H54 (cell line): ENCODE measurements at regions not wholly inside any gene's neighbourhood (a gene's known extent, or its start where the extent isn't known, plus 50 kb on each side); places are given as distances from the start of the nearest gene placed in this dataset.

ENCODE experiments used
- DNase-seq: peaks from one replicate; pipeline ENCODE4 v3.0.0; 2011; ENCODE audit warnings: low spot score, mixed read lengths; ENCODE audit not compliant: insufficient read length
- FAIRE-seq: peaks from 3 replicates; lab custom pipeline; 2011; peaks lifted over from hg19 to GRCh38; lab: Jason Lieb, UNC
- POLR2A ChIP-seq: IDR thresholded peaks from 2 replicates; pipeline ENCODE4 v1.6.1; 2011; ENCODE audit warnings: low read depth, mild to moderate bottlenecking, low read length

DNA sequence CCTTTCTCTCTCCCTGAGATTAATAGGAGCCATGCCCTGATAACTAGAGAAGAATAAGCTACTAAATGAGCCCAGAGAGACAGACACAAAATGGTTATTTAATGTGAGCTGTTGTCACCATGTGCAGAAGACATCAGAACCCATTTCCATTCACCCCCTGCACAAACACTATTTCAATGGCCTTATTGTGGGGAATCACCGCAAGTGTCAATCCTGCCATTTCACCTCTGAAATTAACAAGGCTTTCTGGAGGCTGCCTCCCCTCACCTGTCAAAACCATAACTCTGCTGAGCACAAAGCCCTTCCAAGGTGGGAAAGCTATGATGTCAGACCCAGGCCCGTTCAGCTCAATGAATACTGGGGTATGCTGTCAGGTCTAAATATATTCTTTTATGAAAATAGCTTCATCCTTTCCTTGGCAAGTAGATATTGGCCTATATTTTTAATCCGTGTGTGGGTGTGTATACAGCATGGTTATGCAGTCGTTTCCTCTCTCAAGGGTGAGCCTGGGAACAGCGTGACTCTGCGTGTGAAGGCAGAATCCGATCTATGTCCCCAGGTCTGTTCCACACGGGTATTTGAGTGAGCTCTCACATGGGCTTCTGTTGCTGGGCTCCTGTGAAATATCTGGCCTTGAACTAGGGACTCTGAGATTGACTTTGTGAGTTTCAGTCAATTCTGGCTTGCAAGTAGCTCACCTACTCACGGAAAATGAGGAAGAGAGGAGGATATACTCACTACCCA is 266.3 kb downstream of the FBXW7 start:
- no peak for TF ChIP-seq POLR2A
- DNase-seq (no peak), FAIRE-seq (no peak)

DNA sequence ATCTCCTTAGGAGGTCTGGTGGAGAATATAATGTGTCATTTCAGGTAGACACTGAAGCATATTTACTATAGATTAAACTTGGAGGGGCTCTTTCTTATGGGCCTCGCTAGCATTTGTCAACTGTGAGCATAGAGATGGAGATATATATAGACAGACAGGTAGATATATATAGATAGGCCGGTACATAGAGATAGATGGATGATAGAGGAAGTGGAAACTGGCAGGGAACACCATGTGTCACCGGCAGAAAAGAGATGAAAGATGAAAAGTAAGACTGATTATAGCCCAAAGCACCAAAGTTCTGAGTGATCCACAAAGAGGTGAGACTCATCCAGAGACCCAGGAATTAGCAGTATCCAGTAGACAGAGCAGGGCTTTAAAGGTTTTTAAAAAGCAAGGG is 268.1 kb downstream of the FBXW7 start:
- TF ChIP-seq POLR2A, result no peak
- no peak for DNase-seq
- no peak for FAIRE-seq

DNA sequence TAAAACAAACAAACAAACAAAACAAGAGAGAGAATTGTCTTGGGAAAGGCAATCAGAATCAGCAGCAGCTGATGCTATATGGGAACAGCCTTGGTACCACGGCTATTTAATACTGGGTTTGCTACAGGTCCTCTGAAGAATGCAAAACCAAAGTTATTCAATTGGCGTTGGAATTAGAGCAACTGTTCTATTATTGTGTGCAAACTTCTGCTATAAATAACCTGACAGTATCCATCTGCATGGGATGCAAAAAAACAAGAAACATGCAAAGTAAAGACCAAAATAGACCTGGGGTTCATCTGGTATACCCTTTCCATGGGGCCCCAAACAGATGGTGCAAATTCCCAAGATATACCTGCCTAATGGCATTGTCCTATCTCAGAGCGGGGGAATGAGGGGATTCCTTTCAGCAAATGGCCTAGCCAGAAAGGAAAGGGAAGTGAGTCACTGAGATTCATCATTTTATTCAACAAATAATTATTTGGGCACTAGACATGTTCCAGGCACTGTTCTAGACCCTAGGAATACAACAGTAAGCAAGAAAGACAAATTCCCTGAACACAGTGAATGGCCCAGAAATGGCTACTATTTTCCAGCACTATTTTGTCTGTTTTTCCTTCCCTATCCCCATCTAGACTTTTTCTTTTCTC is 268.9 kb downstream of the FBXW7 start:
- no peak for FAIRE-seq
- no peak for DNase-seq
- TF ChIP-seq POLR2A, result no peak

DNA sequence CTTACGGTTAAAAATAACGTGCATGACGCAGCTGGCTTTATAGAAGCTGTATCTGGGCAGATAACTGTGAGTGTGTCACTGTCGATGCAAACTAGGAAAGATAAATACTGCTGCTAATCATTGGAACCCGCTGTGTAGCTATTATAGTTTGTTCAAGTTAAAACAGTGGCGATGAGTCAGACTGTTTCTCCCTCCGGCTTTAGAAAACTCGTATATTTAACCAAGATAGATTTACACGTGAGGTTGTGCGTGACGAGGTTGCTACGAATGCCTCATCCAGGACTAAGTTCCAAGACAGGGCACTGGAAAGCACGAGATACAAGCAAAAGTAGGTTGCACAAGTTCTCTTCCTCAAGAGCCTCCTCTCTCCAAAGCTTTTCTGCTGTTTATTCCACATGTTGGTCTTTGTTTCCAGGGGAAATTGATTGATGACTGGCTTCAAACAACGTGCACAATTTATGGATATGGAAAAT is 270.7 kb downstream of the FBXW7 start:
- no peak for TF ChIP-seq POLR2A
- FAIRE-seq, result no peak
- DNase-seq, result peak; percentile 20

DNA sequence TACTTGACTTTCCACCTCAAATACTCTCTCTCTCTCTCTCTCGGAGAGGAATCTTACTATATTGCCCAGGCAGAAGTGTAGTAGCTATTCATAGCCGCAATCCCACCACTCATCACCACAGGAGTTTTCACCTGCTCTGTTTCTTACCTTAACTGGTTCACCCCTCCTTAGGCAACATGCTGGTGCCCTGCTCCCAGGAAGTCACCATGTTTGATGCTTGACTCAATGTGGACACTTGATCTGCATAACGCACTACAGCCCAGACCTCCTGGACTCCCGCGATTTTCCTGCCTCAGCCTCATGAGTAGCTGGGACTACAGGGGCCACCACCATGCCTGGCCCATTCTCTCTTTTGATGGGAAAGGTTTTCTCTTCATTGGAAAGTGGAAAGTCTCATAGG is 271.8 kb downstream of the FBXW7 start:
- DNase-seq (no peak), FAIRE-seq (no peak)
- TF ChIP-seq POLR2A, result no peak

DNA sequence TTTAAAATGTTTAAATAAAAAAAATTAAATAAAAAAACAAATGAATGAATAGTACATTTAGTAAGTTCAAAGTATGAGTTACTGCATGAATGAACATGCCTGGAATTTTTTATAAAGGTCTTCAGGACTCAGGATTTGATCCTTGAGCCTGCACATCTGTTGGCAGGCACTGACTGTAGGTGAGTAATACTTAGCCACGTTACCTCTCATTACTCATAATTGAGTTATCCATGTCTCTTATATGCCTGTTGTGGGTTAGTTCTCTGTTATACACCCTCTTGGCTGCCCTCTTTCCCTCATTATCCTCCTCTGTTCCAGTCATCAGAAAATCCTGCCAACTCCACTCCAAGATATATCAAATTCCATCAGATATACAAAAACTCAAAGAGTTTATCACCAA is 276.0 kb downstream of the FBXW7 start:
- DNase-seq (peak; percentile 12), FAIRE-seq (peak; percentile 15)
- TF ChIP-seq POLR2A, result no peak

DNA sequence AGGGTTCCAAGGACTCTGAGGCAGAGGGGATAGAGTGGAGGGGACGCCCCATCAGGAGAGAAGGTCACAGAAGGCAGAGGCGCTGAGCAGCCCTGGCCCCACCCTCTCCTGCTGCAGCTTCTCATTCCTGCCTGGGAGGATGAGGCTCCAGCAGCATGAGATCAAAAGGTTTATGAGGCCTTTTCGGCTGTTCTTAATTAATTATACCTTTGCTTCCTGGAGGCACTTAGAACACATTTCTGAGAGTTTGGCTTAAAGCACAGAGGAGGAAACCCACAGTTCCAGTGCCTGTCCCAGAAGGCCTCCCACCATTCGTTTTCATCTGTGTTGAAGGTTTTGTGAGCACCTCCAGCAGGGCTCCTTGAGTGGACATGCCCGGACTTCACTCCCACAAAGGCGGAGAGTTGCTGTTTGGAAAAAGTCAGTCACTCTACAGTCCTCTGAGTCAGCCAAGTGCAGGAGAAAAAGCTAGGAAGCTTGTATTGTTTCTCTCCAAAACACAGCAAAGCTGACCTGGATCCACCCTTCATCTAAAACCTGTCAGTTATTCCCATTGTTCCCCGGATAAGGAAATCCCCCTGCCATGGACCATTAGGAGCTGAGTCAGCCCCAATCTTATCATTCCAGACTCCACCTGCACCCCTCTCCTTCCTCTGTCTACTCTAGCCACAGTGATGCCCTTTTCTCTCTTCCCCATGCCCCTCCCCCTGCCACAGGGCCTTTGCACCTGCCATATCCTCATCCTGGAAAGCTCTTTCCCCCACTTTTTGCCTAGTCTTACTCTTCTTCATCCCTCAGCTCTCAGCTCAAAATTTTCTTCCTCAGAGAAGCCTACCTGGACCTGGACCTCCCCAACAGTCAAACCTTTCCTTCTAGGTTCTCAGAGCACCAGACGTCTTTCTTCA is 276.8 kb downstream of the FBXW7 start:
- DNase-seq (no peak), FAIRE-seq (peak; percentile 15)
- no peak for TF ChIP-seq POLR2A

DNA sequence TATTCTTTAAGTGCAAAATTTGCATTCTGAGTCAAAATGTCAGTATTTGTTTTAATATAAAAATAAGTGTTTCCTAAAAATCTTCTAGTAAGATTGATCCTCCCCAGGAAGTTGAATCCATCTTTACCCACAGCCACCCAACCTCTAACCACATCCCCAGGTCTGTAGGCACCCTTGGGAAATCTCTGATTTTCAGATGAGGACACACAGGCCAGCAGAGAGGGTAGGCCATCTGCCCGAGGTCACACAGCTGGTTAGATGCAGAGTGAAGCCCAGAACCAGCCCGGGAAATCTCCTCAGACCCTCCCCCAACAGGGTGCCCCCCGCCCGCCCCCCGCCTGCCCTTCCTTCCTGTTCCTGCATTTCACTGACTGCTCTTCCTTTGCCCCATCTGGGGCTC is 277.5 kb downstream of the FBXW7 start:
- no peak for TF ChIP-seq POLR2A
- DNase-seq (no peak), FAIRE-seq (no peak)

DNA sequence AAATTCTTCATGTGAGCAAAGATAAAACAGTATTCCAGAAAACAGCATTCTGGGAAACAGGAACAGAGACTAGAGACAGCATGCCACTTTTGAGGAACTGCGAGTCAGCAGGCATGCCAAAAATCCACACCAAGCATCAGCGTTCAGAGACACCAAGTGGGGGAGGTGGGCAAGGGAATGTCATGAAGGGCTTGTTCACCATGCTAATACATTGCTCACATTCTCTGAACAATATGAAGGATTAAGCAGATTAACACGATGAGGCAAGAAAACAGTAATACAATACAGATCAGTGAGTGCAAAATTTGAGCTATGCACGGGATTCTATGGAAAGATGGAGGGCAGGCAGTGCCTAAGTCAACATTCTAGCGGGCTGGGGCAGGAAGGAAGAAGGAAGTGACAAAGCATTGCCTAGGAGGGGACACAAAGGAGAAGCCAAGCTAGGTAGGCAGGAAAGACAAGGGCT is 278.3 kb downstream of the FBXW7 start:
- DNase-seq (no peak), FAIRE-seq (no peak)
- no peak for TF ChIP-seq POLR2A

DNA sequence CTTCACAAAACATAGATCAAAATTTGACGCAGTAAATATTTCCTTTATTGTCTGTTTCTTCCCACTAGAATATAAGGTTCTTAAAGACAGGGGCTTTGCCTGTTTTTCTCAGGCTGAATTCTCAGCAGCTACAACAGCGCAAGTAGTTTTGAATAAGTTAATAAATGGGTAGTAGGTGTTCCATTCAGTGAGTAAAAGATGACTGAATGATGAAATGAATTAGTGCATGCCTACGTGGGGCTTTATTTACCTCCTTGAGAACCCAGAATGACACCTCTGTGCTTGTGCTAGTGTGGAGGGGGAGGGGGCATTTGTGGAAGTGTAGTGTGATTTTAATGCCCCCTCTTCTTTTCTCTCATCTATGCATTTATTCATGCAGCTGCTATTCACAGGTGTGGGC is 278.9 kb downstream of the FBXW7 start:
- TF ChIP-seq POLR2A, result no peak
- no peak for DNase-seq
- no peak for FAIRE-seq

DNA sequence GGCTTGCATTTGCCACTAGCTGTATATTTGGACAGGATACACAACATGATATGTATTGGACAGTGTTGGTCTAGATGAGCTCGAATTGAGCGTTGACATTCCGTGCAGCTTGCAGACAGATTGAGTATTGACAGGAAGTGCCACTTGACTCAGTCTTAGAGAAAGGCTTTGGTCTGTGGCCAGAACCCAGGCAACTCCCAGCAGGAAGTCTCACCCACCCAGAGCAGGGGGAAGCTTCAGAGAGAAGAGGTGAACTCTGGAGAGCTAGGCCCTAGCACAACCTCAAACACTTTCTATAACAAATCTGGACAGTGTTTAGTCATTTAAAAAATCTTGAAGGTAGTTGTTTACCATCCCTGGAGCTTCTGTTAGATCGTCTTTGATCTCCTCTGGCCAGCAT is 280.5 kb downstream of the FBXW7 start:
- DNase-seq (no peak), FAIRE-seq (no peak)
- TF ChIP-seq POLR2A, result no peak

DNA sequence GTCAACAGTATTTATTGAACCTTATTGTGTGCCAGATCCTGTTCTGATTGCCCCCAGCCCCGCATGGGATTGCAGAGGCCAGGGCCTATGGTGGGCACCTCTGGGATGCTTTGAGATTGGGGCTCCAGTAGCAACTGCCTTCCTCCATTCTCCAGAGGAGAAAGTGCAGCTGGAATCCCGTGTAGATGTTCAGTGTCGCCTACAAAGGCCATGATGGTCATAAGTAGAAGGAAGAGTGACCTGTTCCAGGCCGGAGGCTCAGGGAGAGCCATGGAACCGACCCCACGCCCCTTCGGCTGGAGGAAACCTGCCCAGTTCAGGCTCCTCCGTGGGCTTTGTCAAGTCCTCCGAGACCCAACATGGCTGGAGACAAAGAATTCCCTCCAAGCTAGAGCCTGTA is 287.5 kb downstream of the FBXW7 start:
- no peak for FAIRE-seq
- no peak for TF ChIP-seq POLR2A
- DNase-seq, result no peak

DNA sequence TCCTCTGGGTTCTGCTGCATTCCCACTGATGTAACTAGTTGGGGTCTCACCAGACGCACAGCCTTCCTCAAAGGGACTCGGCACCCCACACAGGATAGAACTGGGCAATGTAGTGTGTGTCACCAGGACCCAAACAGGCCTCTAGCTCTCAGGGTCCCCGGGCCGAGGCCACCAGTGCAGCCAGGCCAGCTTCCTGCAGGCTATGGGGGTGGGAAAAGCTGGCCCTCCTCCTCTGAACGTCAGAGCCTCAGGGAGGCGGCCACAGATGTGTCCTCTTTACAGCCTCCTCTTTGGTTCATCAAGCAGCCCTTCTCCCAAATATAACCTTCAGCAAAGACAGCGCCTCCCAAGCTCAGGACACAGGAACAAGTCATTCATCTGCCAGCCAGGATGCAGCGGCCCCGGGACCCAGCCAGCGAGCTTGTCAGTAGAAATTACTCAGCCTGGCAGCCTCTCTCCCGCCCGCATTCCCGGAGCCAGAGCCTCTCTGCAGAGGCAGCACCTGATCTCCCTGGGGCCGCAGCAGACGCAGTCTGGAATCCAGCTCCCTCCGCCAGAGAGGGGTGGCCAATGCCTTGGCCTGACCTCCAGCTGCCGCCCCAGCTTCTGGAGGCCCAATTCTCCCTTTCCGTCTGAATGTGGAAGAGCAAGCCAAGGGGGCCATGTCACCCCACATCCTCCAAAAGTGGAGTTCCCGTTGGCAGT is 288.5 kb downstream of the FBXW7 start:
- DNase-seq (no peak), FAIRE-seq (no peak)
- no peak for TF ChIP-seq POLR2A
